ENCODE measurements at regions not wholly inside any gene's neighbourhood (a gene's known extent, or its start where the extent isn't known, plus 50 kb on each side); places are given as distances from the start of the nearest gene placed in this dataset.

DNA sequence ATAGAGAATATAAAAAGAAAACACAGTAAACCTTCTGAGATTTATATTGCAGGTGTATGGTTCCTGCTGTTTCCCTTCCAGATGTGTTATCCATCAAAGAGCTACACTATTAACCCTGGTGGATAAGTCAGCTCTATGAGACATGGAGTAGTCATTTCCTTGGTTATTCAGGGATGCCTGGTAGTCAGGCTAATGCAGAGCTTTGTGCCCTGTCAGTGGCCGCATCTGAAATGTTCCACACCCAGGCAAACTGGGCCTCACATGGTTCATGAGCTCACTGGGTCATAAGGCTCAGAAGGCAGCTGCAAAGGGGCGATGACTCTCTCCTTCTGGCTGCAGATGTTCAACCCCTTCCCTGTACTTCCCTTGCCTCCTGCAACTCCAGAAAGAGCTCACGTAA is 473.6 kb downstream of the EPHA7 start:
- dilution Hi-C loops (cut with MboI; ENCODE audit: extremely low pct_ligation_motif_present, low sequenced_read_pairs), result no loop called here
- Histone ChIP-seq H2AFZ (ENCODE audit: control insufficient read depth, low read length) (no peak overlapping the region), H3K9me3 (ENCODE audit: control insufficient read depth, low read depth, low read length) (no peaks in the 10 kb centered on the region), H4K20me1 (ENCODE audit: control insufficient read depth, extremely low read depth, insufficient read depth, low read length) (no peaks in the 10 kb centered on the region), H3K27me3 (ENCODE audit: control insufficient read depth, extremely low read depth, insufficient read depth, low read length) (no peaks in the 10 kb centered on the region), H3K4me1 (ENCODE audit: control insufficient read depth, extremely low read depth, insufficient read depth, low read length) (no peaks in the 10 kb centered on the region), H3K9ac (ENCODE audit: control insufficient read depth, extremely low read depth, insufficient read depth, low read length) (no peak overlapping the region), H3K4me3 (ENCODE audit: control insufficient read depth in 2 of 3, extremely low read depth in 1 of 3, insufficient read depth in 2 of 3, low read depth in 1 of 3, low read length in 3 of 3) (no peak overlapping the region), H3K9me1 (ENCODE audit: control insufficient read depth, extremely low read depth, insufficient read depth, low read length) (no peaks in the 10 kb centered on the region), H3K27ac (ENCODE audit: control insufficient read depth, insufficient read depth, low read length) (no peak overlapping the region), H3K4me2 (ENCODE audit: control insufficient read depth, extremely low read depth, insufficient read depth, low read depth, low read length) (no peak overlapping the region), H3K79me2 (ENCODE audit: control insufficient read depth, insufficient read depth, low read length) (no peaks in the 10 kb centered on the region), H3K36me3 (ENCODE audit: control insufficient read depth in 2 of 2, extremely low read depth in 1 of 2, insufficient read depth in 2 of 2, low read length in 2 of 2) (no peaks in the 10 kb centered on the region)
- FAIRE-seq, result no peak
- DNase-seq (ENCODE audit: low read depth, low spot score), result no peak
- TF ChIP-seq CTCF (optimal IDR thresholded peaks at IDR 0.05 in 1 of 3, IDR thresholded peaks at IDR 0.05 in 1 of 3, conservative IDR thresholded peaks at IDR 0.05 in 1 of 3; ENCODE audit: extremely low read depth in 1 of 3, insufficient read depth in 2 of 3, low read length in 3 of 3), result no peak
- no peak for TF ChIP-seq EZH2 (IDR thresholded peaks at IDR 0.05; ENCODE audit: low read length)

DNA sequence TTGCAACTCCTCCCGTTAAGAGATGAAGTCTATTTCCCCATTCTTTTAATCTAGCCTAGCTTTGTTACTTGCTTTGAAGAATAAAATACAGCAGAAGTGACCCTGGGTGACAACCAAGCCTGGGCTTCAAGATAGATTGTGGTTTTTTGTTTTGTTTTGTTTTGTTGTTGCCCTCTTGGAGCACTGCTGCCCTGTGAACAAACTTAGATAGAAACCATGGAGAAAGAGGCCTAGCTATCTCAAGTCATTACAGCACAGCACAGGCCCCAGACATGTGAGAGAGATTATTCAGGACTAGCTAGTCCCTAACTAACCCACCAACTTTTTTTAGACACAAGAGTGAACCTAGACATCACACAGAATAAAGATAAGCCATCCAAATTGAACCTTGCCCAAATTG is 475.2 kb downstream of the EPHA7 start:
- Histone ChIP-seq H3K4me3 (ENCODE audit: control insufficient read depth in 2 of 3, extremely low read depth in 1 of 3, insufficient read depth in 2 of 3, low read depth in 1 of 3, low read length in 3 of 3) (no peak overlapping the region), H4K20me1 (ENCODE audit: control insufficient read depth, extremely low read depth, insufficient read depth, low read length) (no peaks in the 10 kb centered on the region), H2AFZ (ENCODE audit: control insufficient read depth, low read length) (no peak overlapping the region), H3K9ac (ENCODE audit: control insufficient read depth, extremely low read depth, insufficient read depth, low read length) (no peak overlapping the region), H3K27me3 (ENCODE audit: control insufficient read depth, extremely low read depth, insufficient read depth, low read length) (no peaks in the 10 kb centered on the region), H3K79me2 (ENCODE audit: control insufficient read depth, insufficient read depth, low read length) (no peaks in the 10 kb centered on the region), H3K9me1 (ENCODE audit: control insufficient read depth, extremely low read depth, insufficient read depth, low read length) (no peaks in the 10 kb centered on the region), H3K4me2 (ENCODE audit: control insufficient read depth, extremely low read depth, insufficient read depth, low read depth, low read length) (no peak overlapping the region), H3K9me3 (ENCODE audit: control insufficient read depth, low read depth, low read length) (no peaks in the 10 kb centered on the region), H3K27ac (ENCODE audit: control insufficient read depth, insufficient read depth, low read length) (no peak overlapping the region), H3K4me1 (ENCODE audit: control insufficient read depth, extremely low read depth, insufficient read depth, low read length) (no peaks in the 10 kb centered on the region), H3K36me3 (ENCODE audit: control insufficient read depth in 2 of 2, extremely low read depth in 1 of 2, insufficient read depth in 2 of 2, low read length in 2 of 2) (no peaks in the 10 kb centered on the region)
- dilution Hi-C loops (cut with MboI; ENCODE audit: extremely low pct_ligation_motif_present, low sequenced_read_pairs), result no loop called here
- DNase-seq (ENCODE audit: low read depth, low spot score) (no peak), FAIRE-seq (no peak)
- TF ChIP-seq CTCF (optimal IDR thresholded peaks at IDR 0.05 in 1 of 3, IDR thresholded peaks at IDR 0.05 in 1 of 3, conservative IDR thresholded peaks at IDR 0.05 in 1 of 3; ENCODE audit: extremely low read depth in 1 of 3, insufficient read depth in 2 of 3, low read length in 3 of 3) (no peak), EZH2 (IDR thresholded peaks at IDR 0.05; ENCODE audit: low read length) (no peak)

Measured in keratinocyte (primary cell).